Effector memory CD8-positive, alpha-beta T cell (primary cell): ENCODE measurements at regions not wholly inside any gene's neighbourhood (a gene's known extent, or its start where the extent isn't known, plus 50 kb on each side); places are given as distances from the start of the nearest gene placed in this dataset.
"Not testable (repeated sequence)": the region's sequence is repeated elsewhere in the genome, so short reads cannot be mapped to it uniquely, and the experiment has no call there.

Experiments used
- ATAC-seq: fragments of 150-1000 bp; cut with Tn5 transposase; replicated peaks from 2 replicates; pipeline ENCODE4 v1.10.0; 2021; ENCODE audit warnings: mild to moderate bottlenecking, moderate library complexity
- DNase-seq, 3 experiments: peaks; one replicate each; pipeline ENCODE4 v3.0.0; 2021
- H3K27ac Mint-ChIP-seq, 2 donors: one replicate each; pipeline ENCODE4 v1.8.0; 2022; ENCODE audit warnings: mild to moderate bottlenecking in 2 of 2, mixed read lengths in 2 of 2, moderate library complexity in 2 of 2
- H3K27me3 Mint-ChIP-seq, 2 donors: one replicate each; pipeline ENCODE4 v1.8.0; 2022; ENCODE audit warnings: mixed read lengths in 2 of 2
- H3K36me3 Mint-ChIP-seq: one replicate; pipeline ENCODE4 v1.8.0; 2022; ENCODE audit warnings: mild to moderate bottlenecking, moderate library complexity, mixed read lengths; ENCODE audit not compliant: insufficient read depth
- H3K4me1 Mint-ChIP-seq, 2 donors: one replicate each; pipeline ENCODE4 v1.8.0; 2022; ENCODE audit warnings: low read depth in 2 of 2, mixed read lengths in 2 of 2
- H3K4me3 Mint-ChIP-seq, 2 donors: one replicate each; pipeline ENCODE4 v1.8.0; 2022; ENCODE audit warnings: mild to moderate bottlenecking in 2 of 2, mixed read lengths in 2 of 2, moderate library complexity in 2 of 2
- H3K9me3 Mint-ChIP-seq, 2 donors: one replicate each; pipeline ENCODE4 v1.8.0; 2022; ENCODE audit warnings: mixed read lengths in 2 of 2

GRCh38 chr2:224119846-224120245, 80.8 kb upstream of the SERPINE2 start:
- not testable (repeated sequence) for H3K27ac Mint-ChIP-seq, H3K4me3 Mint-ChIP-seq, DNase-seq, H3K4me1 Mint-ChIP-seq, H3K36me3 Mint-ChIP-seq, H3K9me3 Mint-ChIP-seq, ATAC-seq
- H3K27me3 Mint-ChIP-seq = peaks cover 27 to 34% of the 10 kb centered on the region in 2 donors

- Mint-ChIP-seq H3K27ac (no peak overlapping the region), H3K4me3 (no peak overlapping the region), H3K27me3 (peaks cover 47 to 57% of the 10 kb centered on the region in 2 donors), H3K4me1 (no peaks in the 10 kb centered on the region), H3K9me3 (peaks cover 0 to 2% of the 10 kb centered on the region in 2 donors), H3K36me3 (no peaks in the 10 kb centered on the region)
- DNase-seq (no peak), ATAC-seq (no peak)
Measured at GRCh38 chr2:224114428-224114827, 75.3 kb upstream of the SERPINE2 start.

GRCh38 chr2:224113930-224114329, 74.8 kb upstream of the SERPINE2 start:
- not testable (repeated sequence) for H3K9me3 Mint-ChIP-seq, H3K36me3 Mint-ChIP-seq, H3K4me1 Mint-ChIP-seq, ATAC-seq, H3K27ac Mint-ChIP-seq, H3K4me3 Mint-ChIP-seq, DNase-seq
- H3K27me3 Mint-ChIP-seq = peaks cover 47 to 57% of the 10 kb centered on the region in 2 donors

- ATAC-seq = no peak
Measured at GRCh38 chr2:224111576-224111975, 72.5 kb upstream of the SERPINE2 start.

GRCh38 chr2:224110811-224111210, 71.7 kb upstream of the SERPINE2 start:
- DNase-seq (no peak), ATAC-seq (no peak)
- peaks cover 36 to 54% of the 10 kb centered on the region in 2 donors for H3K27me3 Mint-ChIP-seq
- peaks cover 0 to 4% of the 10 kb centered on the region in 2 donors for H3K9me3 Mint-ChIP-seq
- H3K4me1 Mint-ChIP-seq = no peaks in the 10 kb centered on the region
- no peaks in the 10 kb centered on the region for H3K36me3 Mint-ChIP-seq
- no peak overlapping the region for H3K4me3 Mint-ChIP-seq
- no peak overlapping the region for H3K27ac Mint-ChIP-seq

More at GRCh38 chr2:224111576-224111975, 72.5 kb upstream of the SERPINE2 start:
- Mint-ChIP-seq H3K36me3 (no peaks in the 10 kb centered on the region), H3K9me3 (peaks cover 0 to 4% of the 10 kb centered on the region in 2 donors), H3K27me3 (peaks cover 38 to 55% of the 10 kb centered on the region in 2 donors), H3K4me3 (no peak overlapping the region), H3K27ac (no peak overlapping the region), H3K4me1 (no peaks in the 10 kb centered on the region)
- no peak for DNase-seq

- Mint-ChIP-seq H3K36me3 (no peaks in the 10 kb centered on the region), H3K27me3 (peaks cover 25 to 44% of the 10 kb centered on the region in 2 donors), H3K27ac (no peak overlapping the region), H3K4me3 (no peak overlapping the region), H3K4me1 (no peaks in the 10 kb centered on the region), H3K9me3 (peaks cover 0 to 3% of the 10 kb centered on the region in 2 donors)
- ATAC-seq (no peak), DNase-seq (no peak)
Measured at GRCh38 chr2:224109751-224110150, 70.7 kb upstream of the SERPINE2 start.

- ATAC-seq = no peak
- peaks cover 0 to 2% of the 10 kb centered on the region in 2 donors for H3K9me3 Mint-ChIP-seq
- no peak overlapping the region for H3K4me3 Mint-ChIP-seq
- DNase-seq = no peak
- H3K27me3 Mint-ChIP-seq = peaks cover 26 to 42% of the 10 kb centered on the region in 2 donors
- no peak overlapping the region for H3K27ac Mint-ChIP-seq
- H3K36me3 Mint-ChIP-seq = no peaks in the 10 kb centered on the region
- H3K4me1 Mint-ChIP-seq = no peaks in the 10 kb centered on the region
Measured at GRCh38 chr2:224106794-224107193, 67.7 kb upstream of the SERPINE2 start.

GRCh38 chr2:224104668-224105386, 65.7 kb upstream of the SERPINE2 start:
- no peaks in the 10 kb centered on the region for H3K4me1 Mint-ChIP-seq
- H3K27me3 Mint-ChIP-seq = peaks cover 21 to 41% of the 10 kb centered on the region in 2 donors
- no peak overlapping the region for H3K4me3 Mint-ChIP-seq

GRCh38 chr2:224103651-224104050, 64.6 kb upstream of the SERPINE2 start:
- H3K4me1 Mint-ChIP-seq = no peaks in the 10 kb centered on the region
- H3K4me3 Mint-ChIP-seq = no peak overlapping the region
- H3K9me3 Mint-ChIP-seq = peaks cover 0 to 2% of the 10 kb centered on the region in 2 donors
- no peaks in the 10 kb centered on the region for H3K36me3 Mint-ChIP-seq
- H3K27ac Mint-ChIP-seq = no peak overlapping the region
- H3K27me3 Mint-ChIP-seq = peaks cover 17 to 38% of the 10 kb centered on the region in 2 donors
- DNase-seq (no peak), ATAC-seq (no peak)

More at GRCh38 chr2:224104668-224105386, 65.7 kb upstream of the SERPINE2 start:
- Mint-ChIP-seq H3K36me3 (no peaks in the 10 kb centered on the region), H3K9me3 (peaks cover 0 to 2% of the 10 kb centered on the region in 2 donors), H3K27ac (no peak overlapping the region)
- ATAC-seq (no peak), DNase-seq (no peak)

GRCh38 chr2:224102991-224103390, 63.9 kb upstream of the SERPINE2 start:
- H3K4me3 Mint-ChIP-seq = no peak overlapping the region
- no peak overlapping the region for H3K27ac Mint-ChIP-seq
- H3K36me3 Mint-ChIP-seq = no peaks in the 10 kb centered on the region
- peaks cover 12 to 31% of the 10 kb centered on the region in 2 donors for H3K27me3 Mint-ChIP-seq
- H3K9me3 Mint-ChIP-seq = no peaks in the 10 kb centered on the region
- H3K4me1 Mint-ChIP-seq = no peaks in the 10 kb centered on the region
- ATAC-seq (no peak), DNase-seq (no peak)

- DNase-seq (no peak), ATAC-seq (no peak)
- H3K36me3 Mint-ChIP-seq = no peaks in the 10 kb centered on the region
- H3K4me1 Mint-ChIP-seq = no peaks in the 10 kb centered on the region
- H3K27me3 Mint-ChIP-seq = peaks cover 12 to 30% of the 10 kb centered on the region in 2 donors
- no peak overlapping the region for H3K27ac Mint-ChIP-seq
- no peak overlapping the region for H3K4me3 Mint-ChIP-seq
- H3K9me3 Mint-ChIP-seq = no peaks in the 10 kb centered on the region
Measured at GRCh38 chr2:224101820-224102630, 62.9 kb upstream of the SERPINE2 start.

- H3K27me3 Mint-ChIP-seq = peaks cover 17 to 41% of the 10 kb centered on the region in 2 donors
- no peak overlapping the region for H3K27ac Mint-ChIP-seq
- ATAC-seq (no peak), DNase-seq (no peak)
- H3K36me3 Mint-ChIP-seq = no peaks in the 10 kb centered on the region
- H3K4me1 Mint-ChIP-seq = no peaks in the 10 kb centered on the region
- no peak overlapping the region for H3K4me3 Mint-ChIP-seq
- no peaks in the 10 kb centered on the region for H3K9me3 Mint-ChIP-seq
Measured at GRCh38 chr2:224099861-224100643, 61.0 kb upstream of the SERPINE2 start.

GRCh38 chr2:224098481-224099230, 59.6 kb upstream of the SERPINE2 start:
- Mint-ChIP-seq H3K9me3 (no peaks in the 10 kb centered on the region), H3K27me3 (peaks cover 24 to 41% of the 10 kb centered on the region in 2 donors), H3K27ac (no peak overlapping the region), H3K36me3 (no peaks in the 10 kb centered on the region), H3K4me1 (no peaks in the 10 kb centered on the region), H3K4me3 (no peak overlapping the region)
- DNase-seq (no peak), ATAC-seq (no peak)
